PC-9 (cell line): ENCODE measurements at regions not wholly inside any gene's neighbourhood (a gene's known extent, or its start where the extent isn't known, plus 50 kb on each side); places are given as distances from the start of the nearest gene placed in this dataset.

Experiments
- BruUV-seq: library from RNA; stranded (reverse); fragments of 400-500 nt; replicated peaks from 2 replicates; lab custom pipeline; 2021; lab: Mats Ljungman, UMichigan
- CTCF ChIA-PET: fragments of 300-600 bp; sonication (Branson Sonifier 250); formaldehyde crosslinking; loops from one replicate; lab custom pipeline; 2022; ENCODE audit warnings: antibody characterized with exemption; lab: Charles Lee
- POLR2A ChIA-PET: fragments of 300-600 bp; sonication (Branson Sonifier 250); formaldehyde crosslinking; loops from one replicate; lab custom pipeline; 2022; ENCODE audit warnings: antibody characterized with exemption; ENCODE audit not compliant: unreplicated experiment; lab: Charles Lee
- DNase-seq, 2 experiments: peaks; one replicate each; pipeline versions ENCODE4 v3.0.0 to v3.0.0-alpha.2; 2015 to 2022; ENCODE audit warnings: mixed read lengths in 1 of 2
- H2AFZ ChIP-seq: fragments of 200-600 bp; sonication (generic); 2 replicates; pipeline ENCODE4 v1.8.1; 2017; ENCODE audit warnings: antibody characterized with exemption
- H3F3A ChIP-seq: fragments of 200-600 bp; sonication (generic); 2 replicates; pipeline ENCODE4 v1.8.1; 2017; ENCODE audit warnings: antibody characterized with exemption, mild to moderate bottlenecking, low read depth; ENCODE audit not compliant: insufficient read depth
- H3K27ac ChIP-seq: fragments of 200-600 bp; sonication (generic); 2 replicates; pipeline ENCODE4 v1.6.1; 2016; ENCODE audit warnings: mixed run types
- H3K27me3 ChIP-seq: fragments of 200-600 bp; sonication (generic); 2 replicates; pipeline ENCODE4 v1.6.1; 2016; ENCODE audit warnings: low read depth, mixed run types; ENCODE audit not compliant: insufficient read depth
- H3K36me3 ChIP-seq: fragments of 200-600 bp; sonication (generic); 2 replicates; pipeline ENCODE4 v1.6.1; 2016; ENCODE audit warnings: low read depth, mixed run types
- H3K4me1 ChIP-seq: fragments of 200-600 bp; sonication (generic); replicated peaks from 2 replicates; pipeline ENCODE4 v1.6.1; 2016; ENCODE audit warnings: mixed run types; ENCODE audit not compliant: insufficient read depth
- H3K4me2 ChIP-seq: fragments of 200-600 bp; sonication (generic); 2 replicates; pipeline ENCODE4 v1.6.1; 2017; ENCODE audit warnings: mixed run types
- H3K4me3 ChIP-seq: fragments of 200-600 bp; sonication (generic); 2 replicates; pipeline ENCODE4 v1.6.1; 2016; ENCODE audit warnings: mixed run types
- H3K79me2 ChIP-seq: fragments of 200-600 bp; sonication (generic); 2 replicates; pipeline ENCODE4 v1.6.1; 2017; ENCODE audit warnings: low read depth, mixed run types
- H3K9me2 ChIP-seq: fragments of 200-600 bp; sonication (generic); 2 replicates; pipeline ENCODE4 v1.8.1; 2017; ENCODE audit warnings: mild to moderate bottlenecking; ENCODE audit not compliant: insufficient read depth
- H3K9me3 ChIP-seq: fragments of 200-600 bp; sonication (generic); 2 replicates; pipeline ENCODE4 v1.8.1; 2016; ENCODE audit warnings: low read depth; ENCODE audit not compliant: insufficient read depth
- H4K20me1 ChIP-seq: fragments of 200-600 bp; sonication (generic); 2 replicates; pipeline ENCODE4 v1.8.1; 2017; ENCODE audit not compliant: insufficient read depth
- EZH2 ChIP-seq: fragments of 200-600 bp; sonication (generic); IDR thresholded peaks from 2 replicates; pipeline ENCODE4 v1.8.0; 2017; ENCODE audit warnings: antibody characterized with exemption, low read depth
- intact Hi-C: fragments of 100-400 bp; cut with micrococcal nuclease; formaldehyde crosslinking; loops from one replicate; pipeline ENCODE4 v1.10.0; 2022; ENCODE audit not compliant: unreplicated experiment
- TF ChIP-seq, protein P1 (sequence below): fragments of 200-600 bp; sonication (generic); conservative IDR thresholded peaks from 2 replicates; pipeline ENCODE4 v1.6.1; 2017; ENCODE audit warnings: mixed run types, antibody characterized with exemption, mild to moderate bottlenecking, moderate library complexity

- CTCF ChIA-PET: interaction anchor here (1.3 kb wide), 1 partner anchor 12 kb away, joined by 3 read pairs; no protein-coding TSS in a partner anchor
- BruUV-seq: no TSS peak
- no peaks in the 10 kb centered on the region for H3K36me3 ChIP-seq
These were observed 163.6 kb upstream of the TBC1D5 start for GRCh38 chr3:17905996-17906395.

GRCh38 chr3:17901893-17902292 is 159.5 kb upstream of the TBC1D5 start:
- no peak for DNase-seq
- no peak overlapping the region for H3K4me2 ChIP-seq
- no peaks in the 10 kb centered on the region; the same call in 1 of the 2 replicates for H3K9me3 ChIP-seq
- no peak overlapping the region for H3K4me3 ChIP-seq
- BruUV-seq: no TSS peak
- no peaks in the 10 kb centered on the region for H4K20me1 ChIP-seq
- POLR2A ChIA-PET: no interaction called here
- no peak overlapping the region for H2AFZ ChIP-seq
- no peaks in the 10 kb centered on the region for H3K4me1 ChIP-seq
- no peak for TF ChIP-seq EZH2
- TF ChIP-seq, protein P1, sequence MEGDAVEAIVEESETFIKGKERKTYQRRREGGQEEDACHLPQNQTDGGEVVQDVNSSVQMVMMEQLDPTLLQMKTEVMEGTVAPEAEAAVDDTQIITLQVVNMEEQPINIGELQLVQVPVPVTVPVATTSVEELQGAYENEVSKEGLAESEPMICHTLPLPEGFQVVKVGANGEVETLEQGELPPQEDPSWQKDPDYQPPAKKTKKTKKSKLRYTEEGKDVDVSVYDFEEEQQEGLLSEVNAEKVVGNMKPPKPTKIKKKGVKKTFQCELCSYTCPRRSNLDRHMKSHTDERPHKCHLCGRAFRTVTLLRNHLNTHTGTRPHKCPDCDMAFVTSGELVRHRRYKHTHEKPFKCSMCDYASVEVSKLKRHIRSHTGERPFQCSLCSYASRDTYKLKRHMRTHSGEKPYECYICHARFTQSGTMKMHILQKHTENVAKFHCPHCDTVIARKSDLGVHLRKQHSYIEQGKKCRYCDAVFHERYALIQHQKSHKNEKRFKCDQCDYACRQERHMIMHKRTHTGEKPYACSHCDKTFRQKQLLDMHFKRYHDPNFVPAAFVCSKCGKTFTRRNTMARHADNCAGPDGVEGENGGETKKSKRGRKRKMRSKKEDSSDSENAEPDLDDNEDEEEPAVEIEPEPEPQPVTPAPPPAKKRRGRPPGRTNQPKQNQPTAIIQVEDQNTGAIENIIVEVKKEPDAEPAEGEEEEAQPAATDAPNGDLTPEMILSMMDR: no peak
- H3K27ac ChIP-seq: no peak overlapping the region
- H3K79me2 ChIP-seq: no peaks in the 10 kb centered on the region
- no peaks in the 10 kb centered on the region for H3K27me3 ChIP-seq
- intact Hi-C loops: no loop called here
- CTCF ChIA-PET: no interaction called here
- H3F3A ChIP-seq: no peaks in the 10 kb centered on the region
- no peaks in the 10 kb centered on the region for H3K9me2 ChIP-seq
- H3K36me3 ChIP-seq: no peaks in the 10 kb centered on the region

More at GRCh38 chr3:17905996-17906395, 163.6 kb upstream of the TBC1D5 start:
- no peaks in the 10 kb centered on the region for H3K4me1 ChIP-seq
- no peaks in the 10 kb centered on the region for H4K20me1 ChIP-seq
- H3K9me3 ChIP-seq: no peaks in the 10 kb centered on the region; the same call in 1 of the 2 replicates
- H3K27me3 ChIP-seq: no peaks in the 10 kb centered on the region
- intact Hi-C loops: loop anchor here (5.0 kb wide), 1 partner anchor 391 kb away; no protein-coding TSS in a partner anchor
- POLR2A ChIA-PET: no interaction called here
- TF ChIP-seq EZH2: no peak
- TF ChIP-seq, protein P1: no peak
- H3K27ac ChIP-seq: no peak overlapping the region
- no peaks in the 10 kb centered on the region for H3F3A ChIP-seq
- no peak overlapping the region for H3K4me3 ChIP-seq
- no peaks in the 10 kb centered on the region for H3K79me2 ChIP-seq
- no peaks in the 10 kb centered on the region for H3K9me2 ChIP-seq
- no peak for DNase-seq
- H2AFZ ChIP-seq: no peak overlapping the region
- no peak overlapping the region for H3K4me2 ChIP-seq

DNA sequence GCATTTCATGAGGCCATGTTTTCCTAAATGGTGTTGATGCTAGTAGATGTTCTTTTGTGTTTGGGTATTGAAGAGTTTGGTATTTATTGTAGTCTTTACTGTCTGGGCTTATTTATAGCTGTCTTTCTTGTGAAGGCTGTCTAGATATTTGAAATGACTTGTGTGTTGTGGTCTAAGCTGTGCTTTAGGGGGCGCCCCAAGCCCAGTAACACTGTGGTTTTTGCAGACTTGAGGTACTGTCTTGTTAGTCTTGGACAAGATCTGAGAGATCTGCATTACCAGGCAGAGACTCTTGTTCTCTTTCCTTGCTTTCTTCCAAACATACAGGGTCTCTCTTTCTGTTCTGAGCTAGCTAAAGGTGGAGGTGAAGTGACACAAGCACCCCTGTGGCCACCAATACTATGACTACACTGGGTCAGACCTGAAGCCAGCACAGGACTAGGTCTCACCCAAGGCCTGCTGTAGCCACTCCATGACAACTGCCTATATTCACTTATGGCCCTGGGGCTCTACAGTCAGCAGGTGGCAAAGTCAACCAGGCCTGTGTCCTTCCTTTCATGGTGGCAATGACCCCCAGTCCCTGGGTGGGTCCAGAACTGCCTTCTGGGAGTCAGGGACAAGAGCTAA is 152.1 kb upstream of the TBC1D5 start:
- no peaks in the 10 kb centered on the region for H3F3A ChIP-seq
- H4K20me1 ChIP-seq: no peaks in the 10 kb centered on the region
- no peaks in the 10 kb centered on the region for H3K79me2 ChIP-seq
- ChIA-PET CTCF (interaction anchor here (0.6 to 1.9 kb wide), 3 partner anchors 11 to 401 kb away, joined by 3 to 7 read pairs (median 4); no protein-coding TSS in a partner anchor), POLR2A (interaction anchor here (0.6 to 0.7 kb wide), 2 partner anchors 79 to 614 kb away, joined by 3 to 5 read pairs; no protein-coding TSS in a partner anchor)
- BruUV-seq: no TSS peak
- H3K9me3 ChIP-seq: no peaks in the 10 kb centered on the region
- TF ChIP-seq, protein P1: peak; percentile 70
- TF ChIP-seq EZH2: no peak
- no peak overlapping the region for H2AFZ ChIP-seq
- intact Hi-C loops: loop anchor here (1.0 to 2.0 kb wide), 2 partner anchors 401 to 494 kb away; no protein-coding TSS in a partner anchor
- peak in 1 of 2 experiments; percentile 42 for DNase-seq
- no peak overlapping the region for H3K4me3 ChIP-seq
- H3K36me3 ChIP-seq: no peaks in the 10 kb centered on the region
- no peak overlapping the region for H3K27ac ChIP-seq
- no peaks in the 10 kb centered on the region for H3K27me3 ChIP-seq
- H3K4me1 ChIP-seq: no peaks in the 10 kb centered on the region
- H3K9me2 ChIP-seq: no peaks in the 10 kb centered on the region
- H3K4me2 ChIP-seq: no peak overlapping the region
